ENCODE measurements at regions not wholly inside any gene's neighbourhood (a gene's known extent, or its start where the extent isn't known, plus 50 kb on each side); places are given as distances from the start of the nearest gene placed in this dataset.

DNA sequence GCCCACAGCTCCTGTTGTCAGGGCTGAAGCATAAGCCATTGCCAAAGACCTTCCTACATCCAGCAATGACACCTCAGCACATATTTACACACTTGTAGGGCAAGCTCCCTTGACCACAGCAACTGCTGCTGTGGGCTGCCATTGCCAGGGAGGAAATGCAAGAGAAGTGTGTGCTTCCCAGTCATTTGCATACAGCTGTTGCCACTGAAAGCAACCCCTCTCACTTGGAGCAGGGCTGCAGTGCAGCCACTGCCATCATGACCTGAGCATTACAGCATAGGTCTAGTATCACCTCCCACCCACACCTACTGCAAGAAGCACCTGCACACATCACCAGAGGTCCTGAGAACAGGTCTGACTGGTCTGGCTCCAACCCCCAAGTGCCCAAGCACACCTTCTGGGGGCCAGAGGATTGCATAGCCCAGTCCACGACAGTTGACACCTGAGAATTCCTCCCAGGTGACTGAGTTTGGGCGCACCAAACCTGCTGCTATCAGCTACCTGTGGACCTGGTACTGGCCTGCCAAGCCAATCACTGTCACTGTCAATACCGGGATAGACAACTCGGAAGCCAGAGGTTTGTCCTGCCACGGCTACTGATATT, 636.5 kb upstream of the SLIT2 start:
- intact Hi-C loops (cut with micrococcal nuclease; ENCODE audit: unreplicated experiment), result no loop called here
- POLR2A ChIA-PET (ENCODE audit: low non-redundant PET), result no interaction called here
- no TSS peak for BruUV-seq (replicated peaks)

DNA sequence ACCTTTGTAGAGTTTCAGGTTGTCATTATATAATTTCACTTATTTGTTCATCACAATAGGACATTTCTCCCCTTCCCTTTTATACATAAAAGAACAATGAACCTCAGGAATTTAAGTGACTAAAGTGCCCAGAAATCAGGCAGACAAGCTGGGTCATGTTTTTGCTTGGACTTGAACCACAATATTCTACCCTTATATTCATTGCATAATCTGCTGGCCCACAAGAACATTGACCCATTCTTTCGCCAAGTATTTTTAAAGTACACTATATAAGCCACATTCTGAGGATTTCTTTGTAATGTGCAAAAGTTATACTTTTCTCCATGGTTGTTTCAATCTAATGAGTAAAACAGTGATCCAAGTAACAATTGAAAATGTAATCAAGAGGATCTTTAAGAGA, 637.5 kb upstream of the SLIT2 start:
- no peaks in the 10 kb centered on the region for H3K4me1 ChIP-seq (ENCODE audit: insufficient read depth, low read length, poor library complexity, severe bottlenecking)
- H3K27me3 ChIP-seq (replicated peaks; ENCODE audit: insufficient read depth, low read depth, low read length, poor library complexity), result no peaks in the 10 kb centered on the region
- H3K27ac ChIP-seq (ENCODE audit: low read depth, low read length, poor library complexity, severe bottlenecking), result no peak overlapping the region
- ChIA-PET CTCF (no interaction called here), POLR2A (ENCODE audit: low non-redundant PET) (no interaction called here)
- intact Hi-C loops (cut with micrococcal nuclease; ENCODE audit: unreplicated experiment), result no loop called here
- no TSS peak for BruUV-seq (replicated peaks)
- H3K9me3 ChIP-seq (ENCODE audit: low read depth, low read length, poor library complexity, severe bottlenecking), result peaks cover 3% of the 10 kb centered on the region
- no peak overlapping the region for H3K4me3 ChIP-seq (ENCODE audit: low read depth, low read length, poor library complexity, severe bottlenecking)
- no peak for DNase-seq (ENCODE audit: low spot score)
- TF ChIP-seq EZH2 (IDR thresholded peaks at IDR 0.05; ENCODE audit: borderline replicate concordance, low read depth, low read length, poor library complexity, severe bottlenecking), result no peak
- TF ChIP-seq, protein P1, sequence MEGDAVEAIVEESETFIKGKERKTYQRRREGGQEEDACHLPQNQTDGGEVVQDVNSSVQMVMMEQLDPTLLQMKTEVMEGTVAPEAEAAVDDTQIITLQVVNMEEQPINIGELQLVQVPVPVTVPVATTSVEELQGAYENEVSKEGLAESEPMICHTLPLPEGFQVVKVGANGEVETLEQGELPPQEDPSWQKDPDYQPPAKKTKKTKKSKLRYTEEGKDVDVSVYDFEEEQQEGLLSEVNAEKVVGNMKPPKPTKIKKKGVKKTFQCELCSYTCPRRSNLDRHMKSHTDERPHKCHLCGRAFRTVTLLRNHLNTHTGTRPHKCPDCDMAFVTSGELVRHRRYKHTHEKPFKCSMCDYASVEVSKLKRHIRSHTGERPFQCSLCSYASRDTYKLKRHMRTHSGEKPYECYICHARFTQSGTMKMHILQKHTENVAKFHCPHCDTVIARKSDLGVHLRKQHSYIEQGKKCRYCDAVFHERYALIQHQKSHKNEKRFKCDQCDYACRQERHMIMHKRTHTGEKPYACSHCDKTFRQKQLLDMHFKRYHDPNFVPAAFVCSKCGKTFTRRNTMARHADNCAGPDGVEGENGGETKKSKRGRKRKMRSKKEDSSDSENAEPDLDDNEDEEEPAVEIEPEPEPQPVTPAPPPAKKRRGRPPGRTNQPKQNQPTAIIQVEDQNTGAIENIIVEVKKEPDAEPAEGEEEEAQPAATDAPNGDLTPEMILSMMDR (conservative IDR thresholded peaks at IDR 0.05; ENCODE audit: low read depth, low read length), result no peak
- H3K36me3 ChIP-seq (ENCODE audit: insufficient read depth, low read length, poor library complexity, severe bottlenecking), result no peaks in the 10 kb centered on the region

More for the DNA sequence above, 636.5 kb upstream of the SLIT2 start:
- no peak overlapping the region for H3K27ac ChIP-seq (ENCODE audit: low read depth, low read length, poor library complexity, severe bottlenecking)
- H3K9me3 ChIP-seq (ENCODE audit: low read depth, low read length, poor library complexity, severe bottlenecking), result peaks cover 3% of the 10 kb centered on the region
- H3K27me3 ChIP-seq (replicated peaks; ENCODE audit: insufficient read depth, low read depth, low read length, poor library complexity), result no peaks in the 10 kb centered on the region
- no peak for DNase-seq (ENCODE audit: low spot score)
- H3K36me3 ChIP-seq (ENCODE audit: insufficient read depth, low read length, poor library complexity, severe bottlenecking), result no peaks in the 10 kb centered on the region
- CTCF ChIA-PET, result no interaction called here
- no peak overlapping the region for H3K4me3 ChIP-seq (ENCODE audit: low read depth, low read length, poor library complexity, severe bottlenecking)
- no peaks in the 10 kb centered on the region for H3K4me1 ChIP-seq (ENCODE audit: insufficient read depth, low read length, poor library complexity, severe bottlenecking)
- TF ChIP-seq EZH2 (IDR thresholded peaks at IDR 0.05; ENCODE audit: borderline replicate concordance, low read depth, low read length, poor library complexity, severe bottlenecking), result no peak
- TF ChIP-seq, protein P1 (conservative IDR thresholded peaks at IDR 0.05; ENCODE audit: low read depth, low read length), result no peak

DNA sequence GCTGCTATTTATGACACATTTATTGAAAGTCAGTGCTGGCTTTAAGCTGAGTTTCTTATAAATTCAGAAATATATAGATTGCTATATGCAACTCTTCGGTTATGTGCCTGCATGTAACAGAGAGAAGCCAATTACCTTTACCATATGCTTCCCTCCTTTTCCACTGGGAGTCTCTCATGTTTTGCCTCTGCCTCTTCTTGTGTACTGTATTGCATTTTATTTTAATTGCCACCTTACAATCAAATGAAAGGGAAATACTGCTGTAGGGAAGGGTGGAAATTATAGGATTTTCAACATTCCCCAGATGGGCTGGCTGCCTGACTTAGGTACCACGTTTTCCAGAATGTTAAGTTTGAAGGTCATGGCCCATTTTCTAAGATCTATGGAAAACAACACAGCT, 655.4 kb upstream of the SLIT2 start:
- H3K36me3 ChIP-seq (ENCODE audit: insufficient read depth, low read length, poor library complexity, severe bottlenecking), result no peaks in the 10 kb centered on the region
- H3K27me3 ChIP-seq (replicated peaks; ENCODE audit: insufficient read depth, low read depth, low read length, poor library complexity), result no peaks in the 10 kb centered on the region
- no peaks in the 10 kb centered on the region for H3K4me1 ChIP-seq (ENCODE audit: insufficient read depth, low read length, poor library complexity, severe bottlenecking)
- ChIA-PET POLR2A (ENCODE audit: low non-redundant PET) (no interaction called here), CTCF (no interaction called here)
- H3K4me3 ChIP-seq (ENCODE audit: low read depth, low read length, poor library complexity, severe bottlenecking), result no peak overlapping the region
- BruUV-seq (replicated peaks), result no TSS peak
- intact Hi-C loops (cut with micrococcal nuclease; ENCODE audit: unreplicated experiment), result no loop called here
- no peak overlapping the region for H3K27ac ChIP-seq (ENCODE audit: low read depth, low read length, poor library complexity, severe bottlenecking)
- TF ChIP-seq, protein P1 (conservative IDR thresholded peaks at IDR 0.05; ENCODE audit: low read depth, low read length), result no peak
- TF ChIP-seq EZH2 (IDR thresholded peaks at IDR 0.05; ENCODE audit: borderline replicate concordance, low read depth, low read length, poor library complexity, severe bottlenecking), result no peak
- H3K9me3 ChIP-seq (ENCODE audit: low read depth, low read length, poor library complexity, severe bottlenecking), result no peaks in the 10 kb centered on the region
- no peak for DNase-seq (ENCODE audit: low spot score)
